ENCODE measurements at regions not wholly inside any gene's neighbourhood (a gene's known extent, or its start where the extent isn't known, plus 50 kb on each side); places are given as distances from the start of the nearest gene placed in this dataset.
"Not testable (repeated sequence)": the region's sequence is repeated elsewhere in the genome, so short reads cannot be mapped to it uniquely, and the experiment has no call there.

GRCh38 chr18:70569647-70570046, 280.8 kb downstream of the SOCS6 start:
- not testable (repeated sequence) for TF ChIP-seq CTCF (IDR thresholded peaks at IDR 0.05; ENCODE audit: low read length); EZH2 (optimal IDR thresholded peaks at IDR 0.05; ENCODE audit: low read depth, low read length)
